GM18873 (cell line): ENCODE measurements at regions not wholly inside any gene's neighbourhood (a gene's known extent, or its start where the extent isn't known, plus 50 kb on each side); places are given as distances from the start of the nearest gene placed in this dataset.
"Not testable (repeated sequence)": the region's sequence is repeated elsewhere in the genome, so short reads cannot be mapped to it uniquely, and the experiment has no call there.

Source experiments
- ATAC-seq: cut with Tn5 transposase; IDR thresholded peaks from one replicate; pipeline ENCODE4 v1.9.1; 2021; ENCODE audit warnings: mild to moderate bottlenecking, moderate library complexity, moderate number of reproducible peaks; ENCODE audit not compliant: unreplicated experiment, low FRiP score

- no peak for ATAC-seq
These were observed 286.4 kb upstream of the PRKD1 start for GRCh38 chr14:30214014-30214413.

GRCh38 chr14:30214461-30215090 is 286.9 kb upstream of the PRKD1 start:
- no peak for ATAC-seq

GRCh38 chr14:30218907-30219306 is 291.3 kb upstream of the PRKD1 start:
- no peak for ATAC-seq

GRCh38 chr14:30221546-30221945 is 293.9 kb upstream of the PRKD1 start:
- ATAC-seq: no peak

GRCh38 chr14:30223385-30223785 is 295.7 kb upstream of the PRKD1 start:
- no peak for ATAC-seq

GRCh38 chr14:30223966-30224365 is 296.3 kb upstream of the PRKD1 start:
- ATAC-seq: no peak

GRCh38 chr14:30225176-30225575 is 297.5 kb upstream of the PRKD1 start:
- no peak for ATAC-seq

- ATAC-seq: no peak
These were observed 299.8 kb upstream of the PRKD1 start for GRCh38 chr14:30227436-30227835.

- ATAC-seq: no peak
These were observed 300.2 kb upstream of the PRKD1 start for GRCh38 chr14:30227876-30228275.

GRCh38 chr14:30230719-30231118 is 303.1 kb upstream of the PRKD1 start:
- no peak for ATAC-seq

- ATAC-seq: no peak
These were observed 307.3 kb upstream of the PRKD1 start for GRCh38 chr14:30234966-30235365.

- no peak for ATAC-seq
These were observed 307.8 kb upstream of the PRKD1 start for GRCh38 chr14:30235485-30235884.

- no peak for ATAC-seq
These were observed 311.3 kb upstream of the PRKD1 start for GRCh38 chr14:30238936-30239335.

GRCh38 chr14:30240018-30240417 is 312.4 kb upstream of the PRKD1 start:
- no peak for ATAC-seq

GRCh38 chr14:30240685-30241084 is 313.0 kb upstream of the PRKD1 start:
- no peak for ATAC-seq

- no peak for ATAC-seq
These were observed 315.1 kb upstream of the PRKD1 start for GRCh38 chr14:30242744-30243143.

- no peak for ATAC-seq
These were observed 315.6 kb upstream of the PRKD1 start for GRCh38 chr14:30243207-30243606.

GRCh38 chr14:30243805-30244204 is 315.2 kb upstream of the G2E3 start:
- no peak for ATAC-seq

GRCh38 chr14:30244348-30244747 is 314.6 kb upstream of the G2E3 start:
- not testable (repeated sequence) for ATAC-seq

GRCh38 chr14:30251017-30251416 is 307.9 kb upstream of the G2E3 start:
- ATAC-seq: no peak

GRCh38 chr14:30251557-30252100 is 307.3 kb upstream of the G2E3 start:
- no peak for ATAC-seq

- ATAC-seq: no peak
These were observed 306.8 kb upstream of the G2E3 start for GRCh38 chr14:30252151-30252550.
